ENCODE measurements at regions not wholly inside any gene's neighbourhood (a gene's known extent, or its start where the extent isn't known, plus 50 kb on each side); places are given as distances from the start of the nearest gene placed in this dataset.

DNA sequence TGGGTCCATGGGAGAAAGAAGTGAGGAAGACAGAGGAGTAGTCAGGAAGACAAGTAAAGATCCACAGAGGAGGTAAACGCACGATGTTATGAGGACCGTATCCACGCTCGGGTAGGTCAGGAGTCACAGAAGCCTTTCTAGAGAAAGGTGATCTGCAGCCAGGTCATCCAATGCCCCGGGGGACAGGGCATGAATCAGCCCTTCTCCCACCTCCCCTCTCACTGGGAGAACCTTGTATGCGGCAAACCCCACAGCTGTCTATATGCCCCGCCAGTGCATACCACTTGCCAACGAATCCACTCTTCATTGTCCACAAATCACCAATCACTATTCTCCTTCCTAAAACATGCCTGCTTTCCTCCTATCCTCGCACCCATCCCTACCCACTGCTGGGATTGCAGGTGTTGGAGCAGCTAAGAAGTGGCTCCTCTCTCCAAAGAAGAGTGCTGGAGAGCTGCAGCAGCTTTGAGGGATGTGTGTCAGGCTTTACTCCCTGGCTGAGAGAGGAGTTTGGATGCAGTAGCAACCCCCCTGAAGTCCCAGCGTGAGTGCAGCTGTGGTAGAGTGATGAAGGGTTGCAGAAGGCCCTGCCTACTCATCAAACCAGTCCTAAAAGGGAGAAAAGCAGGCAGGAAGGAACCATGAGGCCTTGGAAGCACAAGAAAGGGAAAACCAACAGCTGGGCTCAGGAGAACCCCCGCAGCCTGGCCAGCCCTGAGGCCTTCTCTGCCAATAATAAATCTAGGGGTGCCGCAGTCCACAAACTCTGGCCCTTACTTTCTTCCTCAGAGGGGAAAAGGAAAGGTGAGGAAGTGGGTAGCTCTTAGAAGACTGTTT lies 102.2 kb upstream of the GADD45A start:
- no peak for TF ChIP-seq POLR2A (IDR thresholded peaks at IDR 0.05)
- TF ChIP-seq, protein P1, sequence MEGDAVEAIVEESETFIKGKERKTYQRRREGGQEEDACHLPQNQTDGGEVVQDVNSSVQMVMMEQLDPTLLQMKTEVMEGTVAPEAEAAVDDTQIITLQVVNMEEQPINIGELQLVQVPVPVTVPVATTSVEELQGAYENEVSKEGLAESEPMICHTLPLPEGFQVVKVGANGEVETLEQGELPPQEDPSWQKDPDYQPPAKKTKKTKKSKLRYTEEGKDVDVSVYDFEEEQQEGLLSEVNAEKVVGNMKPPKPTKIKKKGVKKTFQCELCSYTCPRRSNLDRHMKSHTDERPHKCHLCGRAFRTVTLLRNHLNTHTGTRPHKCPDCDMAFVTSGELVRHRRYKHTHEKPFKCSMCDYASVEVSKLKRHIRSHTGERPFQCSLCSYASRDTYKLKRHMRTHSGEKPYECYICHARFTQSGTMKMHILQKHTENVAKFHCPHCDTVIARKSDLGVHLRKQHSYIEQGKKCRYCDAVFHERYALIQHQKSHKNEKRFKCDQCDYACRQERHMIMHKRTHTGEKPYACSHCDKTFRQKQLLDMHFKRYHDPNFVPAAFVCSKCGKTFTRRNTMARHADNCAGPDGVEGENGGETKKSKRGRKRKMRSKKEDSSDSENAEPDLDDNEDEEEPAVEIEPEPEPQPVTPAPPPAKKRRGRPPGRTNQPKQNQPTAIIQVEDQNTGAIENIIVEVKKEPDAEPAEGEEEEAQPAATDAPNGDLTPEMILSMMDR (IDR thresholded peaks at IDR 0.05) = no peak
- intact Hi-C loops (cut with DNase I) = no loop called here
- Histone ChIP-seq H3K9me3 (replicated peaks in 1 of 3) (no peaks in the 10 kb centered on the region), H3K27ac (peak overlapping the region in 1 of 5 donors; percentile 20), H3K27me3 (no peaks in the 10 kb centered on the region), H3K36me3 (replicated peaks in 1 of 2) (no peaks in the 10 kb centered on the region), H3K4me3 (no peak overlapping the region), H3K4me1 (replicated peaks in 1 of 2) (no peaks in the 10 kb centered on the region)
- WGBS, 4 donors = 89 to 97% (median 92%) methylated on average over 13 of the region's 13 CpGs
- DNase-seq = no peak

DNA sequence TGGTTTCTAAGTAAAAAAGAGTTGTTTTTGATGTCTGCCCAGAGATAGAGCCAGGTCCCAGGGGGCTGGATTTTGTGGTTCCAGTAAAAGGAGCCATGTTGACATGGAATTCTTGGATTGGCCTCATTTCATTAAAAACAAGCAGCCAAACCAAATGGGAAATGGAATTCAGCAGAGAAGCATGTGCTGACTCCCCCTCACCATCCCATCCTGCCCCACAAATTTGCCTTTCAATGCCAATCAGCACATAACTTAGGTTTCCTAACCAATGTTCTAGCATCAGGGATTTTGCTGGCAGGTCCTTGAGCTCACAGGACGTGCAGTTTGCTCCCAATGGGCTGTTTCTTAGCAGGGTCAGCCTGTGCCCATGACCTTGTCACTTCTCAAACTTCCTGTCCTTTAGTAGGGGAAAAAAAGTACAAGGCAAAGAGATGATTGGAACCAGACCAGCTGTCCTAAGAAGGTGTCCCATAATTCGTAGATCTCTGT lies 101.5 kb upstream of the GADD45A start:
- no peaks in the 10 kb centered on the region for H3K9me3 ChIP-seq (replicated peaks in 1 of 3)
- H3K36me3 ChIP-seq (replicated peaks in 1 of 2) = no peaks in the 10 kb centered on the region
- no peaks in the 10 kb centered on the region for H3K4me1 ChIP-seq (replicated peaks in 1 of 2)
- peak overlapping the region in 1 of 5 donors; percentile 20 for H3K27ac ChIP-seq
- 39 to 60% (median 48%) methylated on average over 2 of the region's 2 CpGs for WGBS, 4 donors
- no peaks in the 10 kb centered on the region for H3K27me3 ChIP-seq
- TF ChIP-seq, protein P1 (IDR thresholded peaks at IDR 0.05) = no peak
- TF ChIP-seq POLR2A (IDR thresholded peaks at IDR 0.05) = no peak
- no peak for DNase-seq
- intact Hi-C loops (cut with DNase I) = no loop called here
- no peak overlapping the region for H3K4me3 ChIP-seq

DNA sequence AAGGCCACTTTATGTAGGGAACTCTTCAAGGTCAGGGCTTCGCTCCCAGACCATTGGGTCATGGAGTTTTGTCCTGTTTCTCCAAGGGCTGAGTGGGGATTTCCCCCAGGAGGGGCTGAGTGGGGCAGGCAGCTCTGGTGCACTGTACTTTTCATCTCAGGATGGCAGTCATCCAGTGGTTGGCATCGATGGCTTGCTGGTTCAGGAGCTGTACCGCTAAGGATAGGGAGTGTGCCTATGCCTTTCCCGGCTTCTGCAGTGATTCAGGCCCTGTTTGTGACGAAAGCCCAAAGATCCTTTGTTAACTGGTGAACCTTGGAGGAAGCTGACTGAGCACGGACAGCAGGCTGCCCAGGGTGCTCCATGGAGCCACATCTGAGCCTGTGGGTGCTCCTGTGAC lies 100.1 kb upstream of the GADD45A start:
- 69 to 90% (median 83%) methylated on average over 6 of the region's 6 CpGs for WGBS, 4 donors
- Histone ChIP-seq H3K4me3 (no peak overlapping the region), H3K36me3 (replicated peaks in 1 of 2) (no peaks in the 10 kb centered on the region), H3K27ac (no peak overlapping the region), H3K4me1 (replicated peaks in 1 of 2) (no peaks in the 10 kb centered on the region), H3K27me3 (no peaks in the 10 kb centered on the region), H3K9me3 (replicated peaks in 1 of 3) (no peaks in the 10 kb centered on the region)
- DNase-seq = no peak
- intact Hi-C loops (cut with DNase I) = no loop called here
- TF ChIP-seq, protein P1 (IDR thresholded peaks at IDR 0.05) = no peak
- TF ChIP-seq POLR2A (IDR thresholded peaks at IDR 0.05) = no peak

DNA sequence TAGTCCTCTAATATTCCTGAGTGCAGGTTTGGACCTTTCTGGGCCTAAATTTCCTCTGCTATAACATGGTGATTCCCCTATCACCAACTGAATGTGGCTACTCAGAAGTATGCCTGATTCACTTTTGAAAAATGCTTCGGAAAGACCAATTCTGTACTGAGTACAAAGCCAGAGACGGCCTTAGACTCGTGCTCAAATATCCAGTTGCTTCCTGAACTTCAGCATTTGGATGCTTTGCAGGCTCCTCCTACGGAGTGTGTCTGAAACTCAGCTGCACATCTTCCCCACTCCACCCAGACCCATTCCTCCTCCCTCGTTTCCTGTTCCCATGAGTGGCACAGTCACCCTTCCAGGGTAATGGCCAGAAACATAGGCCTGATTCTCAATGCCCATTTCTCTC lies 98.4 kb upstream of the GADD45A start:
- Histone ChIP-seq H3K36me3 (replicated peaks in 1 of 2) (no peaks in the 10 kb centered on the region), H3K4me3 (no peak overlapping the region), H3K27me3 (no peaks in the 10 kb centered on the region), H3K4me1 (replicated peaks in 1 of 2) (peaks cover 0 to 9% of the 10 kb centered on the region in 2 donors), H3K9me3 (replicated peaks in 1 of 3) (no peaks in the 10 kb centered on the region), H3K27ac (no peak overlapping the region)
- DNase-seq = no peak
- TF ChIP-seq POLR2A (IDR thresholded peaks at IDR 0.05) = no peak
- 72 to 93% (median 80%) methylated on average over 5 of the region's 5 CpGs for WGBS, 4 donors
- intact Hi-C loops (cut with DNase I) = no loop called here
